Head of caudate nucleus (tissue), 42 donors: ENCODE measurements at regions not wholly inside any gene's neighbourhood (a gene's known extent, or its start where the extent isn't known, plus 50 kb on each side); places are given as distances from the start of the nearest gene placed in this dataset.

Experiments
- DNase-seq, 42 donors: peaks; one replicate each; pipeline versions ENCODE4 v3.0.0 to v3.0.0-alpha.2; 2020 to 2021; ENCODE audit warnings: mixed read lengths in 7 of 42
- intact Hi-C: fragments of 100-400 bp; cut with DNase I; formaldehyde crosslinking; loops from one replicate; pipeline ENCODE4 v1.15.0; 2022

GRCh38 chr11:127425281-127425680, 424.7 kb upstream of the KIRREL3 start:
- no peak for DNase-seq
- intact Hi-C loops = no loop called here

- intact Hi-C loops = no loop called here
- DNase-seq = no peak
Measured at GRCh38 chr11:127424661-127425060, 424.1 kb upstream of the KIRREL3 start.

GRCh38 chr11:127420139-127420538, 419.6 kb upstream of the KIRREL3 start:
- intact Hi-C loops = no loop called here
- DNase-seq = no peak

- intact Hi-C loops = no loop called here
- DNase-seq = no peak
Measured at GRCh38 chr11:127412722-127413380, 412.3 kb upstream of the KIRREL3 start.

- no peak for DNase-seq
- intact Hi-C loops = no loop called here
Measured at GRCh38 chr11:127412234-127412633, 411.7 kb upstream of the KIRREL3 start.

- intact Hi-C loops = no loop called here
- no peak for DNase-seq
Measured at GRCh38 chr11:127411283-127411682, 410.7 kb upstream of the KIRREL3 start.

- DNase-seq = no peak
- intact Hi-C loops = no loop called here
Measured at GRCh38 chr11:127395034-127395433, 394.5 kb upstream of the KIRREL3 start.

- intact Hi-C loops = no loop called here
- DNase-seq = no peak
Measured at GRCh38 chr11:127393460-127393997, 393.0 kb upstream of the KIRREL3 start.

GRCh38 chr11:127392575-127392974, 392.0 kb upstream of the KIRREL3 start:
- intact Hi-C loops = no loop called here
- no peak for DNase-seq

GRCh38 chr11:127390465-127390864, 389.9 kb upstream of the KIRREL3 start:
- DNase-seq = no peak
- intact Hi-C loops = no loop called here

- no peak for DNase-seq
- intact Hi-C loops = no loop called here
Measured at GRCh38 chr11:127385071-127385470, 384.5 kb upstream of the KIRREL3 start.

- intact Hi-C loops = no loop called here
- DNase-seq = peak in 1 of 42 donors; percentile 5
Measured at GRCh38 chr11:127383026-127383425, 382.5 kb upstream of the KIRREL3 start.

- DNase-seq = no peak
- intact Hi-C loops = no loop called here
Measured at GRCh38 chr11:127381247-127381646, 380.7 kb upstream of the KIRREL3 start.

- no peak for DNase-seq
- intact Hi-C loops = no loop called here
Measured at GRCh38 chr11:127379686-127380085, 379.1 kb upstream of the KIRREL3 start.

- intact Hi-C loops = no loop called here
- no peak for DNase-seq
Measured at GRCh38 chr11:127376301-127376700, 375.7 kb upstream of the KIRREL3 start.

GRCh38 chr11:127369356-127369755, 368.8 kb upstream of the KIRREL3 start:
- intact Hi-C loops = no loop called here
- DNase-seq = no peak

GRCh38 chr11:127362754-127363308, 362.3 kb upstream of the KIRREL3 start:
- no peak for DNase-seq
- intact Hi-C loops = no loop called here

- intact Hi-C loops = no loop called here
- no peak for DNase-seq
Measured at GRCh38 chr11:127358160-127358559, 357.6 kb upstream of the KIRREL3 start.

- no peak for DNase-seq
- intact Hi-C loops = no loop called here
Measured at GRCh38 chr11:127350476-127350875, 349.9 kb upstream of the KIRREL3 start.

- DNase-seq = peak; percentile 13 to 85 (median 62)
- intact Hi-C loops = loop anchor here (10.0 kb wide), 1 partner anchor 341 kb away; the partner anchor contains the start of gene KIRREL3
Measured at GRCh38 chr11:127345819-127346459, 345.4 kb upstream of the KIRREL3 start.
